K562 (cell line): ENCODE measurements at regions not wholly inside any gene's neighbourhood (a gene's known extent, or its start where the extent isn't known, plus 50 kb on each side); places are given as distances from the start of the nearest gene placed in this dataset.

Source experiments
- ATF3 ChIP-seq, 2 experiments: fragments of 450-650 bp in 1 of 2; sonication (generic) in 1 of 2; formaldehyde crosslinking in 1 of 2; IDR thresholded peaks in 1 of 2; conservative IDR thresholded peaks in 1 of 2; 2 replicates each; pipeline versions ENCODE4 v1.6.1 to v1.8.1; 2016 to 2023; ENCODE audit warnings: mild to moderate bottlenecking in 2 of 2, moderate library complexity in 2 of 2, inconsistent platforms in 1 of 2, missing genetic modification reagents in 1 of 2
- NCOA4 ChIP-seq: fragments of 450-650 bp; IDR thresholded peaks from 2 replicates; pipeline ENCODE4 v1.6.1; 2018; ENCODE audit warnings: mild to moderate bottlenecking; ENCODE audit not compliant: partially characterized antibody
- TEAD4 ChIP-seq, 2 experiments: sonication (generic) in 1 of 2; formaldehyde crosslinking in 1 of 2; IDR thresholded peaks; 2 replicates each; pipeline versions ENCODE4 v1.6.1 to v1.8.0; 2012 to 2022; ENCODE audit warnings: borderline replicate concordance in 1 of 2, inconsistent platforms in 1 of 2, low read length in 1 of 2, mild to moderate bottlenecking in 1 of 2, missing genetic modification reagents in 1 of 2
- ZNF239 ChIP-seq: fragments of 250-450 bp; sonication (Bioruptor Pico); IDR thresholded peaks from 2 replicates; pipeline ENCODE4 v1.4.0; 2020; ENCODE audit warnings: mild to moderate bottlenecking
- ZNF436 ChIP-seq: fragments of 250-450, 450-650 bp; sonication (Bioruptor Pico); formaldehyde crosslinking; IDR thresholded peaks from 2 replicates; pipeline ENCODE4 v1.7.0; 2020; ENCODE audit warnings: mild to moderate bottlenecking
- ZNF507 ChIP-seq: conservative IDR thresholded peaks from 2 replicates; pipeline ENCODE4 v1.6.1; 2017; ENCODE audit warnings: missing genetic modification characterization, missing compliant biosample characterization
- TF ChIP-seq, protein P1 (sequence below): fragments of 200-800 bp; sonication (Bioruptor generic); IDR thresholded peaks from 2 replicates; pipeline ENCODE4 v1.6.1; 2016; ENCODE audit warnings: missing genetic modification characterization, missing compliant biosample characterization

GRCh38 chr1:184163674-184164465 is 112.3 kb downstream of the TSEN15 start (continued):
- TF ChIP-seq, protein P1, sequence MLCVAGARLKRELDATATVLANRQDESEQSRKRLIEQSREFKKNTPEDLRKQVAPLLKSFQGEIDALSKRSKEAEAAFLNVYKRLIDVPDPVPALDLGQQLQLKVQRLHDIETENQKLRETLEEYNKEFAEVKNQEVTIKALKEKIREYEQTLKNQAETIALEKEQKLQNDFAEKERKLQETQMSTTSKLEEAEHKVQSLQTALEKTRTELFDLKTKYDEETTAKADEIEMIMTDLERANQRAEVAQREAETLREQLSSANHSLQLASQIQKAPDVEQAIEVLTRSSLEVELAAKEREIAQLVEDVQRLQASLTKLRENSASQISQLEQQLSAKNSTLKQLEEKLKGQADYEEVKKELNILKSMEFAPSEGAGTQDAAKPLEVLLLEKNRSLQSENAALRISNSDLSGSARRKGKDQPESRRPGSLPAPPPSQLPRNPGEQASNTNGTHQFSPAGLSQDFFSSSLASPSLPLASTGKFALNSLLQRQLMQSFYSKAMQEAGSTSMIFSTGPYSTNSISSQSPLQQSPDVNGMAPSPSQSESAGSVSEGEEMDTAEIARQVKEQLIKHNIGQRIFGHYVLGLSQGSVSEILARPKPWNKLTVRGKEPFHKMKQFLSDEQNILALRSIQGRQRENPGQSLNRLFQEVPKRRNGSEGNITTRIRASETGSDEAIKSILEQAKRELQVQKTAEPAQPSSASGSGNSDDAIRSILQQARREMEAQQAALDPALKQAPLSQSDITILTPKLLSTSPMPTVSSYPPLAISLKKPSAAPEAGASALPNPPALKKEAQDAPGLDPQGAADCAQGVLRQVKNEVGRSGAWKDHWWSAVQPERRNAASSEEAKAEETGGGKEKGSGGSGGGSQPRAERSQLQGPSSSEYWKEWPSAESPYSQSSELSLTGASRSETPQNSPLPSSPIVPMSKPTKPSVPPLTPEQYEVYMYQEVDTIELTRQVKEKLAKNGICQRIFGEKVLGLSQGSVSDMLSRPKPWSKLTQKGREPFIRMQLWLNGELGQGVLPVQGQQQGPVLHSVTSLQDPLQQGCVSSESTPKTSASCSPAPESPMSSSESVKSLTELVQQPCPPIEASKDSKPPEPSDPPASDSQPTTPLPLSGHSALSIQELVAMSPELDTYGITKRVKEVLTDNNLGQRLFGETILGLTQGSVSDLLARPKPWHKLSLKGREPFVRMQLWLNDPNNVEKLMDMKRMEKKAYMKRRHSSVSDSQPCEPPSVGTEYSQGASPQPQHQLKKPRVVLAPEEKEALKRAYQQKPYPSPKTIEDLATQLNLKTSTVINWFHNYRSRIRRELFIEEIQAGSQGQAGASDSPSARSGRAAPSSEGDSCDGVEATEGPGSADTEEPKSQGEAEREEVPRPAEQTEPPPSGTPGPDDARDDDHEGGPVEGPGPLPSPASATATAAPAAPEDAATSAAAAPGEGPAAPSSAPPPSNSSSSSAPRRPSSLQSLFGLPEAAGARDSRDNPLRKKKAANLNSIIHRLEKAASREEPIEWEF (CRISPR knock-in tag): no peak
- TF ChIP-seq ATF3 (IDR thresholded peaks at IDR 0.05): peak; percentile 88
- TF ChIP-seq ATF3 (CRISPR knock-in tag; conservative IDR thresholded peaks at IDR 0.05): no peak
- no peak for TF ChIP-seq NCOA4
- TF ChIP-seq TEAD4 (IDR thresholded peaks at IDR 0.05; ENCODE audit: low read length): peak; percentile 15; the same call in 1 of the 2 replicates
- no peak for TF ChIP-seq TEAD4 (CRISPR knock-in tag; IDR thresholded peaks at IDR 0.05; ENCODE audit: borderline replicate concordance)
- no peak for TF ChIP-seq ZNF239 (CRISPR knock-in tag)
- no peak for TF ChIP-seq ZNF436 (CRISPR knock-in tag)
- no peak for TF ChIP-seq ZNF507 (tag)
